ENCODE measurements at regions not wholly inside any gene's neighbourhood (a gene's known extent, or its start where the extent isn't known, plus 50 kb on each side); places are given as distances from the start of the nearest gene placed in this dataset.

- peak in 1 of 2 donors; percentile 53 for DNase-seq
- Histone ChIP-seq H3K27me3 (no peaks in the 10 kb centered on the region), H3K36me3 (no peaks in the 10 kb centered on the region), H3K27ac (no peak overlapping the region), H3K4me3 (no peak overlapping the region), H3K4me1 (peaks cover 0 to 21% (median 3%) of the 10 kb centered on the region in 4 donors), H3K9me3 (no peaks in the 10 kb centered on the region)
- intact Hi-C loops (cut with DNase I; ENCODE audit: low total_unique reads), result no loop called here
- 44 to 73% (median 67%) methylated on average over 1 of the region's 1 CpG for WGBS, 5 donors
- TF ChIP-seq EP300 (IDR thresholded peaks at IDR 0.05) (no peak), POLR2A (IDR thresholded peaks at IDR 0.05) (no peak), POLR2AphosphoS5 (IDR thresholded peaks at IDR 0.05) (no peak)
- TF ChIP-seq, protein P1, sequence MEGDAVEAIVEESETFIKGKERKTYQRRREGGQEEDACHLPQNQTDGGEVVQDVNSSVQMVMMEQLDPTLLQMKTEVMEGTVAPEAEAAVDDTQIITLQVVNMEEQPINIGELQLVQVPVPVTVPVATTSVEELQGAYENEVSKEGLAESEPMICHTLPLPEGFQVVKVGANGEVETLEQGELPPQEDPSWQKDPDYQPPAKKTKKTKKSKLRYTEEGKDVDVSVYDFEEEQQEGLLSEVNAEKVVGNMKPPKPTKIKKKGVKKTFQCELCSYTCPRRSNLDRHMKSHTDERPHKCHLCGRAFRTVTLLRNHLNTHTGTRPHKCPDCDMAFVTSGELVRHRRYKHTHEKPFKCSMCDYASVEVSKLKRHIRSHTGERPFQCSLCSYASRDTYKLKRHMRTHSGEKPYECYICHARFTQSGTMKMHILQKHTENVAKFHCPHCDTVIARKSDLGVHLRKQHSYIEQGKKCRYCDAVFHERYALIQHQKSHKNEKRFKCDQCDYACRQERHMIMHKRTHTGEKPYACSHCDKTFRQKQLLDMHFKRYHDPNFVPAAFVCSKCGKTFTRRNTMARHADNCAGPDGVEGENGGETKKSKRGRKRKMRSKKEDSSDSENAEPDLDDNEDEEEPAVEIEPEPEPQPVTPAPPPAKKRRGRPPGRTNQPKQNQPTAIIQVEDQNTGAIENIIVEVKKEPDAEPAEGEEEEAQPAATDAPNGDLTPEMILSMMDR (IDR thresholded peaks at IDR 0.05), result no peak
Measured at GRCh38 chr5:124124711-124125229, 612.8 kb downstream of the CSNK1G3 start.

DNA sequence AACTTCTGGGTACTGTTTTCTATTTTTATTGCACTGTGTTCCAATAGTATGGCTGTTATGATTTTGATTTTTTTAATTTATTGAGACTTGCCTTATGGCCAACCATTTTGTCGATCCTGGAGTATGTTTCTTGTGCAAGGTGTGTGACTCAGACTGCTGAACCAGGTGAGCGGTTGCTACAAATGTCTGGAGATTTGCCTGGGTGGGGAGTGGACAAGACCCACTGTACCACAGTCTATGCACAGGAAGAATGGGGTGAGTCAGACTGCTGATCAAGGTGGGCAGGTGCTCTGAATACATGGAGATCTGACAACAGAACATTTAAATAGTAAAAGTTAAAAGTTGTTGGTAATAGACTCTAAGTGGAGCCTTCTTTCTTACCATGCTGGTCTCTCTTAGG, 609.2 kb downstream of the CSNK1G3 start:
- Histone ChIP-seq H3K4me1 (peaks cover 0 to 11% (median 0%) of the 10 kb centered on the region in 4 donors), H3K27me3 (no peaks in the 10 kb centered on the region), H3K27ac (no peak overlapping the region), H3K4me3 (no peak overlapping the region), H3K36me3 (no peaks in the 10 kb centered on the region), H3K9me3 (no peaks in the 10 kb centered on the region)
- TF ChIP-seq POLR2AphosphoS5 (IDR thresholded peaks at IDR 0.05) (no peak), EP300 (IDR thresholded peaks at IDR 0.05) (no peak)
- 88 to 99% (median 96%) methylated on average over 2 of the region's 2 CpGs for WGBS, 5 donors
- intact Hi-C loops (cut with DNase I; ENCODE audit: low total_unique reads), result no loop called here
- no peak for DNase-seq

DNA sequence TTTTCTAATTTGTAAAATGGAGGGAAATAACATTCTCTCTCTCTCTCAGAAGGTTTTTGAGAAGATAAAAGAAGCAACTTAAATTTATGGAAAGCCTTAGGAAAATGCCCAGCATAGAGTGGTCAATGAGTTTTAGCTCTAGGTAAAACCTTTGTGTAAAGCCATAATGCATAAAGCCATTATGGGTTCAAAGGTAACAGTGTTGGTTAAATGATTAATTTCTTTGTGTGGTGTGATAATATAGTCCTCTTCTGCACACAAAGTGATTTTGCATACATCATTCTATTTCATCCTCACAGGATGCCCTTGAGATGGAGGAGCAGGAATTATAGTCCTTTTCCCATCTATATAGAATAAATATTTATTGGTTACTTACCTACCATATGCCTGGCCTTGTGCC, 602.9 kb downstream of the CSNK1G3 start:
- no peaks in the 10 kb centered on the region for H3K4me1 ChIP-seq
- TF ChIP-seq, protein P1 (IDR thresholded peaks at IDR 0.05), result no peak
- TF ChIP-seq EP300 (IDR thresholded peaks at IDR 0.05) (no peak), POLR2A (IDR thresholded peaks at IDR 0.05) (no peak), POLR2AphosphoS5 (IDR thresholded peaks at IDR 0.05) (no peak)
- no peaks in the 10 kb centered on the region for H3K9me3 ChIP-seq
- intact Hi-C loops (cut with DNase I; ENCODE audit: low total_unique reads), result no loop called here
- no peaks in the 10 kb centered on the region for H3K36me3 ChIP-seq
- H3K4me3 ChIP-seq, result no peak overlapping the region
- no peak for DNase-seq
- no peaks in the 10 kb centered on the region for H3K27me3 ChIP-seq
- no peak overlapping the region for H3K27ac ChIP-seq

GRCh38 chr5:124111886-124112285, 599.9 kb downstream of the CSNK1G3 start:
- Histone ChIP-seq H3K27ac (no peak overlapping the region), H3K36me3 (no peaks in the 10 kb centered on the region), H3K4me3 (no peak overlapping the region), H3K9me3 (no peaks in the 10 kb centered on the region), H3K4me1 (no peaks in the 10 kb centered on the region), H3K27me3 (no peaks in the 10 kb centered on the region)
- intact Hi-C loops (cut with DNase I; ENCODE audit: low total_unique reads), result no loop called here
- 89 to 93% (median 91%) methylated on average over 2 of the region's 2 CpGs for WGBS, 5 donors
- no peak for DNase-seq
- no peak for TF ChIP-seq EP300 (IDR thresholded peaks at IDR 0.05)
- TF ChIP-seq POLR2AphosphoS5 (IDR thresholded peaks at IDR 0.05), result no peak
- TF ChIP-seq POLR2A (IDR thresholded peaks at IDR 0.05), result no peak
- TF ChIP-seq, protein P1 (IDR thresholded peaks at IDR 0.05), result no peak

DNA sequence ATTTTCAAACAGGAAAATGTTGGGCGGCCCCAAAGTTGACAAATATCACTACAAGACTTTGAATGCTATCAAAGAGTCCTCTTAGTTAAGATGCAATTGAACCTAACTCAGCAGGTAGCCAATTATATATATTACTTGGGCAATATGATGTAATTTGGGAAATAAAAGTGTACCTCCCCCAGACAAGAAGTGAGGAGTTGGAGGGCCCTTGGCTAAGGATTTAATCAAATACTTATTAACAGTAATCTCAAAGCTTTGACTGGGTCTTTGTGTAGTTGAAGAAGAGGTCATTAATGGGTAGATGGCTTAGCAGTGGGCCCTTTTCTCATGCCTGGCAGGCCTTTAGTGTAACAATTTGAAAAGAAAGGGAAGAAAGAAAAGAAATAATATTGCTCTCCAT, 599.0 kb downstream of the CSNK1G3 start:
- TF ChIP-seq, protein P1 (IDR thresholded peaks at IDR 0.05), result no peak
- TF ChIP-seq POLR2AphosphoS5 (IDR thresholded peaks at IDR 0.05), result no peak
- no peak for TF ChIP-seq POLR2A (IDR thresholded peaks at IDR 0.05)
- Histone ChIP-seq H3K27ac (no peak overlapping the region), H3K36me3 (no peaks in the 10 kb centered on the region), H3K9me3 (no peaks in the 10 kb centered on the region), H3K4me1 (no peaks in the 10 kb centered on the region), H3K4me3 (no peak overlapping the region), H3K27me3 (no peaks in the 10 kb centered on the region)
- intact Hi-C loops (cut with DNase I; ENCODE audit: low total_unique reads), result no loop called here
- WGBS, 5 donors, result 93 to 100% (median 96%) methylated on average over 1 of the region's 1 CpG
- DNase-seq, result no peak

All from stomach (tissue), 8 donors.